K562 (cell line): ENCODE measurements at regions not wholly inside any gene's neighbourhood (a gene's known extent, or its start where the extent isn't known, plus 50 kb on each side); places are given as distances from the start of the nearest gene placed in this dataset.

Experiments used
- CXXC5 ChIP-seq: fragments of 250-450 bp; sonication (Bioruptor Pico); IDR thresholded peaks from 2 replicates; pipeline ENCODE4 v1.8.0; 2022; ENCODE audit warnings: inconsistent platforms, mild to moderate bottlenecking, moderate library complexity
- MCM7 ChIP-seq, 2 experiments: fragments of 450-650 bp; IDR thresholded peaks; 2 replicates each; pipeline ENCODE4 v1.6.1; 2016 to 2018
- SMAD4 ChIP-seq: fragments of 250-450 bp; sonication (Bioruptor Pico); conservative IDR thresholded peaks from 2 replicates; pipeline ENCODE4 v1.8.0; 2021; ENCODE audit warnings: inconsistent platforms, mild to moderate bottlenecking, moderate library complexity
- TFAM ChIP-seq: fragments of 250-450 bp; sonication (Bioruptor Pico); conservative IDR thresholded peaks from 2 replicates; pipeline ENCODE4 v1.5.0; 2021; ENCODE audit warnings: mild to moderate bottlenecking, moderate library complexity
- YY1 ChIP-seq, 3 experiments: IDR thresholded peaks; 2 replicates each; pipeline ENCODE4 v1.6.1; 2011; ENCODE audit warnings: low read length in 2 of 3, mild to moderate bottlenecking in 2 of 3, moderate library complexity in 2 of 3, borderline replicate concordance in 1 of 3, control low read depth in 1 of 3, low read depth in 1 of 3; ENCODE audit not compliant: insufficient read depth in 3 of 3, insufficient replicate concordance in 2 of 3, control insufficient read depth in 1 of 3, insufficient read length in 1 of 3; ENCODE audit errors: extremely low read depth in 1 of 3
- ZNF224 ChIP-seq: sonication (generic); formaldehyde crosslinking; IDR thresholded peaks from 2 replicates; pipeline ENCODE4 v1.8.0; 2022; ENCODE audit warnings: mild to moderate bottlenecking, missing genetic modification reagents
- ZNF395 ChIP-seq: fragments of 200-800 bp; sonication (Bioruptor generic); IDR thresholded peaks from 2 replicates; pipeline ENCODE4 v1.6.1; 2017; ENCODE audit warnings: missing genetic modification characterization, missing compliant biosample characterization

DNA sequence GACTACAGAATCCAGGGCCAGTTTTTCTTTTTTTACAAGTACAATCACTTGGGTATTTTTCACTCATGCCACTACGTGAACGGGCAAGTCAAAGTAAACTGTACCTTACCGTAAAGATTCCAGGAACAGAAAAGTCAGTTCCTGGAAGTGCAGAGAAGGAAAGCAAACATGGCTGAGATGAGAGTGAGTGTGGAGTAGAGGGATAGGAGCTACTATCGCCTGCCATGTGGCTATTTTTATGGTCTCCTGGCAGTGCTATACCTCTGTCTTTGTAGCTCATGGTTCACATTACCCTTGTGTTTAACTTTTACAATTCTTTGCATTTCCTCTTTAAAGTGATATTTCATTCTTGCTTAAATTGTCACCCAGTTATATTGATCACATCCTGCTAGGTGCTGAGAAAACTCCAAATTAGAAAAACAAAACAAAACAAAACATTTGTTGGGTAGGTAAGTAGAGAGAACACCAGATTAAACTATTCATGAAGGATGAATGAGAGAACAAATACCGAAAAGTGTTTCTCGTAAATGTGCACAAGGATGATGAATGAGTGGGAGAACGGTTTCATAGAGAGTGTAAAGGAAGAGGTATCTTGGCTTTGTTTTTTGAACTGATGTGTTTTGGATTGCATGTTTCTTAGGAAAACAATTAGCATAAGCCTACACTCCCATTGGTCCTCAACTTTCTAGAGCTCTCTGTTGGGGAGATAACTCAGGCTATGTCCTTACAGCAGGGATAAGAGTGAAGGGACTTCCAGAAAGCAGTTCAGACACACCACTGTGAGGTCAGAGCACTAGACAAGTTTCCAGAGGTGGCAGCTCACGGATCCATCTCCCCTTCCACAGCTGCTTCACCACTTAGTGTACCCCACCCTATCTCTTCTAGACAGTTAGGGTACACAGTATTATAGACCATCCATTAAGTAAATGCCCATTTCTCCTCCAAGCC lies 163.7 kb downstream of the IPO8 start (continued):
- peak; percentile 23; the same call in 1 of the 2 replicates for TF ChIP-seq CXXC5 (CRISPR knock-in tag)
- 0 out of 2 replicates have a peak, but pooled peaks have one; percentile 22 for TF ChIP-seq SMAD4 (CRISPR knock-in tag)
- TF ChIP-seq MCM7 (IDR thresholded peaks at IDR 0.05), result no peak
- no peak for TF ChIP-seq ZNF224 (CRISPR knock-in tag)
- TF ChIP-seq TFAM (CRISPR knock-in tag), result no peak
- peak; percentile 40; the same call in 1 of the 2 replicates for TF ChIP-seq ZNF395
- peak in 1 of 3 experiments; percentile 79 for TF ChIP-seq YY1 (IDR thresholded peaks at IDR 0.05; ENCODE audit: borderline replicate concordance in 1 of 3, control insufficient read depth in 1 of 3, extremely low read depth in 1 of 3, insufficient read depth in 3 of 3, insufficient read length in 1 of 3, insufficient replicate concordance in 2 of 3, low read depth in 1 of 3, low read length in 2 of 3)
- TF ChIP-seq, all 486 proteins: peak for 38
